Neuronal stem cell (in vitro differentiated cells): ENCODE measurements at regions not wholly inside any gene's neighbourhood (a gene's known extent, or its start where the extent isn't known, plus 50 kb on each side); places are given as distances from the start of the nearest gene placed in this dataset.

Source experiments
- DNase-seq: peaks from one replicate; pipeline ENCODE4 v3.0.0-alpha.2; 2013; ENCODE audit warnings: low spot score
- H2AFZ ChIP-seq: one replicate; pipeline ENCODE4 v1.6.1; 2013; ENCODE audit warnings: mild to moderate bottlenecking, low read length, inconsistent platforms
- H2AK5ac ChIP-seq: 2 replicates; pipeline ENCODE4 v1.6.1; 2013; ENCODE audit warnings: low read depth, mild to moderate bottlenecking, inconsistent platforms, low read length, moderate library complexity, mixed read lengths
- H2BK120ac ChIP-seq: 2 replicates; pipeline ENCODE4 v1.6.1; 2013; ENCODE audit warnings: low read depth, mild to moderate bottlenecking, inconsistent platforms, low read length, moderate library complexity, mixed read lengths
- H2BK12ac ChIP-seq: one replicate; pipeline ENCODE4 v1.6.1; 2013; ENCODE audit warnings: low read length, inconsistent platforms
- H2BK15ac ChIP-seq: 2 replicates; pipeline ENCODE4 v1.6.1; 2013; ENCODE audit warnings: mild to moderate bottlenecking, low read length, inconsistent platforms, mixed read lengths
- H2BK5ac ChIP-seq: one replicate; pipeline ENCODE4 v1.6.1; 2013; ENCODE audit warnings: inconsistent platforms, mild to moderate bottlenecking, low read length, moderate library complexity
- H3K14ac ChIP-seq: one replicate; pipeline ENCODE4 v1.6.1; 2013; ENCODE audit warnings: low read length, inconsistent platforms
- H3K18ac ChIP-seq: 2 replicates; pipeline ENCODE4 v1.6.1; 2013; ENCODE audit warnings: low read length, inconsistent platforms
- H3K23ac ChIP-seq: 2 replicates; pipeline ENCODE4 v1.6.1; 2013; ENCODE audit warnings: low read depth, mild to moderate bottlenecking, mixed read lengths, low read length, inconsistent platforms; ENCODE audit not compliant: poor library complexity
- H3K27ac ChIP-seq: replicated peaks from 3 replicates; pipeline ENCODE4 v1.5.1; 2013; ENCODE audit warnings: low read length, inconsistent platforms
- H3K27me3 ChIP-seq, 3 experiments: 2 replicates each; pipeline ENCODE4 v1.6.1; 2013; ENCODE audit warnings: low read length in 3 of 3, mild to moderate bottlenecking in 2 of 3, inconsistent platforms in 1 of 3, low read depth in 1 of 3, mixed read lengths in 1 of 3, moderate library complexity in 1 of 3; ENCODE audit not compliant: control insufficient read depth in 3 of 3, insufficient read depth in 3 of 3
- H3K36me3 ChIP-seq, 2 donors: replicated peaks in 1 of 2; 2 replicates each; pipeline ENCODE4 v1.6.1; 2013; ENCODE audit warnings: low read length in 2 of 2; ENCODE audit not compliant: control insufficient read depth in 2 of 2, insufficient read depth in 2 of 2
- H3K4ac ChIP-seq: 2 replicates; pipeline ENCODE4 v1.6.1; 2013; ENCODE audit warnings: inconsistent platforms, mild to moderate bottlenecking, low read length, moderate library complexity
- H3K4me1 ChIP-seq, 2 donors: 1 replicate in 1 of 2; 2 replicates in 1 of 2; pipeline ENCODE4 v1.6.1; 2013; ENCODE audit warnings: low read length in 2 of 2, low read depth in 1 of 2; ENCODE audit not compliant: control insufficient read depth in 2 of 2, insufficient read depth in 1 of 2
- H3K4me2 ChIP-seq: one replicate; pipeline ENCODE4 v1.6.1; 2013; ENCODE audit warnings: mild to moderate bottlenecking, low read length, inconsistent platforms; ENCODE audit not compliant: insufficient read depth, poor library complexity, severe bottlenecking
- H3K4me3 ChIP-seq, 2 donors: 2 replicates each; pipeline ENCODE4 v1.5.1; 2013; ENCODE audit warnings: low read length in 2 of 2, mild to moderate bottlenecking in 2 of 2, inconsistent platforms in 1 of 2, moderate library complexity in 1 of 2
- H3K79me1 ChIP-seq: one replicate; pipeline ENCODE4 v1.6.1; 2013; ENCODE audit warnings: low read depth, mild to moderate bottlenecking, inconsistent platforms, low read length, moderate library complexity
- H3K9ac ChIP-seq: one replicate; pipeline ENCODE4 v1.6.1; 2013; ENCODE audit warnings: mild to moderate bottlenecking, low read depth, low read length, inconsistent platforms; ENCODE audit not compliant: poor library complexity
- H3K9me3 ChIP-seq, 2 donors: replicated peaks in 1 of 2; 2 replicates each; pipeline versions ENCODE3 to v1.6.1; 2013; ENCODE audit warnings: low read length in 2 of 2, mild to moderate bottlenecking in 2 of 2, inconsistent platforms in 1 of 2, low read depth in 1 of 2, mixed read lengths in 1 of 2, moderate library complexity in 1 of 2; ENCODE audit not compliant: control insufficient read depth in 2 of 2, insufficient read depth in 1 of 2
- H4K8ac ChIP-seq: one replicate; pipeline ENCODE4 v1.6.1; 2013; ENCODE audit warnings: low read depth, mild to moderate bottlenecking, inconsistent platforms, low read length, moderate library complexity
- H4K91ac ChIP-seq: one replicate; pipeline ENCODE4 v1.6.1; 2013; ENCODE audit warnings: low read length, low read depth, mild to moderate bottlenecking, inconsistent platforms; ENCODE audit not compliant: poor library complexity
- WGBS, 2 donors: extraction: QIAGEN DNeasy Blood & Tissue Kit; methylation state at CpG; one replicate each; pipeline ENCODE4 v1.1.7; 2013; ENCODE audit warnings: missing lambda C conversion rate in 2 of 2, mixed read lengths in 1 of 2; ENCODE audit not compliant: insufficient read length in 2 of 2, insufficient replicate concordance in 1 of 2; ENCODE audit errors: extremely low coverage in 2 of 2; 5-methylcytosine and 5-hydroxymethylcytosine counted together

DNA sequence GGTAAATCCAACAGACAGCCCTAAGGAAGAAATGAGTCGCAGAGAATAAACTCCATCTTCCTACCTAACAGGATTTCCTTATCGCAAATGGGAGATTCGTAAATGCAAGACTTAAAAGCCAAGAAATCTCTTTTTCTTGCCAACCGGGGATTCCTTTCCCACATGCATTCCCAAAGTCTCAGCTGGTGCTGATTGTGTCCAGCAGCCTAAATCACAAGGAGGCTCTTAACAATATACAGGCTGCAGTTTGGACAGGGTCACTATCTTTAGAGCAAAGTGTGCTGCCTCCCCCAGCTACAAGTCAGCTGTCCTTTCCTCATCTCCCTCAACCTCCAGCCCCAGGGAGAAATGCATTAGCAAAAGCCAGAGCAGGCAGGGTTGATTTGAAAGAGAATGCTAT lies 189.8 kb upstream of the PLXNA2 start:
- H3K4ac ChIP-seq, result no peak overlapping the region
- H2BK5ac ChIP-seq, result no peak overlapping the region
- no peak overlapping the region for H4K91ac ChIP-seq
- H2AFZ ChIP-seq, result no peak overlapping the region
- no peak overlapping the region for H3K23ac ChIP-seq
- H2BK15ac ChIP-seq, result no peak overlapping the region
- no peaks in the 10 kb centered on the region for H3K9me3 ChIP-seq
- H3K18ac ChIP-seq, result no peak overlapping the region
- peaks cover 0 to 10% of the 10 kb centered on the region in 2 donors for H3K4me1 ChIP-seq
- no peak overlapping the region for H3K4me3 ChIP-seq
- H4K8ac ChIP-seq, result no peak overlapping the region
- no peak overlapping the region for H2BK12ac ChIP-seq
- H3K4me2 ChIP-seq, result no peak overlapping the region
- H3K27ac ChIP-seq, result no peak overlapping the region
- no peak overlapping the region for H3K14ac ChIP-seq
- no peak overlapping the region for H3K9ac ChIP-seq
- no peak overlapping the region for H2AK5ac ChIP-seq
- H3K79me1 ChIP-seq, result no peaks in the 10 kb centered on the region
- no peak overlapping the region for H2BK120ac ChIP-seq
- H3K36me3 ChIP-seq, result no peaks in the 10 kb centered on the region
- DNase-seq, result no peak
- WGBS, 2 donors, result no CpG with 5 or more reads among the region's 4 CpGs
- no peaks in the 10 kb centered on the region for H3K27me3 ChIP-seq

- no peak overlapping the region for H2BK120ac ChIP-seq
- H3K14ac ChIP-seq, result no peak overlapping the region
- H3K4me3 ChIP-seq, result no peak overlapping the region
- no peaks in the 10 kb centered on the region for H3K27me3 ChIP-seq
- H4K8ac ChIP-seq, result no peak overlapping the region
- H2AK5ac ChIP-seq, result no peak overlapping the region
- H4K91ac ChIP-seq, result no peak overlapping the region
- no peak overlapping the region for H3K4me2 ChIP-seq
- no CpG with 5 or more reads among the region's 3 CpGs for WGBS, 2 donors
- H3K4me1 ChIP-seq, result peaks cover 0 to 7% of the 10 kb centered on the region in 2 donors
- no peaks in the 10 kb centered on the region for H3K36me3 ChIP-seq
- H3K9ac ChIP-seq, result no peak overlapping the region
- no peak overlapping the region for H2AFZ ChIP-seq
- no peak overlapping the region for H2BK12ac ChIP-seq
- no peaks in the 10 kb centered on the region for H3K9me3 ChIP-seq
- H2BK15ac ChIP-seq, result no peak overlapping the region
- DNase-seq, result no peak
- no peaks in the 10 kb centered on the region for H3K79me1 ChIP-seq
- H3K23ac ChIP-seq, result no peak overlapping the region
- no peak overlapping the region for H3K18ac ChIP-seq
- H2BK5ac ChIP-seq, result no peak overlapping the region
- H3K4ac ChIP-seq, result no peak overlapping the region
- H3K27ac ChIP-seq, result no peak overlapping the region
Measured at GRCh38 chr1:208437401-208437800, 193.2 kb upstream of the PLXNA2 start.

DNA sequence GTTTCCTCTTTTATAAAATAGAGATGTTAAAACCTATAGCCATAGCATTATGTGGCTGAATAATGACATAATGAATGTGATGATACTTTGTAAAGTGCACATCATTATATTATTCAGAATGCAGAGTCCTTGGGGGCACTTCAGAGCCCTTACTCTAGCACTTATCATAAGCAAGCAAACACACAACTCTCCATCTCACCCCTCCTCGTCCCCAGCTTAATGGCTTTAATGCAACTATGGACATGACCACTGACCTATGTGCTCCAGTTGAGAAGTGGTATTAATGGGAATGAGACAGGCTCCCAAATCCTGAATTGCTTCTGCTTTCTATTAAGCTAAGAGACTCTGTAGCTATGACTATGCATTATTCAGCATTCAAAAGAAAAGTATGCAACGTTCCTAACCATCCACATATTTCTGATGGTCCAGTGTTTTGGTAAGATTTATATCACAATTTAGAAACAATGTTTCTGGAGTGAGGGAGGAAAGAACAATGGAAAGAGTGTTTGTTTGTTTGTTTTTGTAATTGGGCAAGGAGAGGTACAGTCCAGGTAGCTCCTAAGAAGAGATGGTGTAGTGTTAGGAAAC lies 194.0 kb upstream of the PLXNA2 start:
- H3K4me1 ChIP-seq, result peaks cover 0 to 6% of the 10 kb centered on the region in 2 donors
- no peak overlapping the region for H3K23ac ChIP-seq
- no peak overlapping the region for H2BK12ac ChIP-seq
- no peak overlapping the region for H4K91ac ChIP-seq
- H3K9me3 ChIP-seq, result no peaks in the 10 kb centered on the region
- H4K8ac ChIP-seq, result no peak overlapping the region
- no peak overlapping the region for H2AFZ ChIP-seq
- H3K36me3 ChIP-seq, result no peaks in the 10 kb centered on the region
- no peak for DNase-seq
- H3K27ac ChIP-seq, result no peak overlapping the region
- H3K79me1 ChIP-seq, result no peaks in the 10 kb centered on the region
- H2AK5ac ChIP-seq, result no peak overlapping the region
- H2BK5ac ChIP-seq, result no peak overlapping the region
- H3K27me3 ChIP-seq, result no peaks in the 10 kb centered on the region
- WGBS, 2 donors, result no CpG with 5 or more reads among the region's 2 CpGs
- no peak overlapping the region for H3K14ac ChIP-seq
- H3K4me2 ChIP-seq, result no peak overlapping the region
- peak overlapping the region; percentile 45 for H3K9ac ChIP-seq
- H2BK15ac ChIP-seq, result no peak overlapping the region
- H2BK120ac ChIP-seq, result no peak overlapping the region
- H3K18ac ChIP-seq, result no peak overlapping the region
- no peak overlapping the region for H3K4ac ChIP-seq
- H3K4me3 ChIP-seq, result no peak overlapping the region

DNA sequence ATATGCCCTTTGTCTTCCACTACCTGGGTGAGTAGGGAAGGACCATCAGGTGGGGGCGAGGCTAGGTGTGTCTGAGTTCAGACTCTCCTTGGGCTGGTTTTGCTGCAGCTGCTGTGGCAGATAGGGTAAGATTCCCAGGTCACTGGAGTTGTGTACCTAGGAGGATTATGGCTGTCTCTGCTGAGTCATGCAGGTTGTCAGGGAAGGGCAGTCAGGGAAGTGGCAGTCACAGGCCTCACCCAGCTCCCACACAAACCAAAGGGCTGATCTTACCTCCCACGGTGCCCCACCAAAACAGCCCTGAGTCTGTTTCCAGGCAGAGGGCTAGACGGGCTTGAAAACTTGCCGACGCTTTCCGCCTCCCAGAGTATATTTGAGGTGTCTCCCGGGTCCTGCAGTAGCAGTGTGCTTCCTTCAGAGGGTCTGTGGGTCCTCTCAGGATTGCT lies 201.6 kb upstream of the PLXNA2 start:
- H2AK5ac ChIP-seq, result no peak overlapping the region
- no peaks in the 10 kb centered on the region for H3K79me1 ChIP-seq
- no peak overlapping the region for H3K27ac ChIP-seq
- H4K8ac ChIP-seq, result no peak overlapping the region
- no peak overlapping the region for H2AFZ ChIP-seq
- H3K9ac ChIP-seq, result no peak overlapping the region
- H3K18ac ChIP-seq, result peak overlapping the region; percentile 7
- H3K4me3 ChIP-seq, result no peak overlapping the region
- H2BK120ac ChIP-seq, result no peak overlapping the region
- peaks cover 0 to 3% of the 10 kb centered on the region in 2 donors for H3K36me3 ChIP-seq
- no peak overlapping the region for H3K4me2 ChIP-seq
- no peak overlapping the region for H3K4ac ChIP-seq
- no peak overlapping the region for H3K23ac ChIP-seq
- no peak overlapping the region for H2BK12ac ChIP-seq
- H2BK15ac ChIP-seq, result no peak overlapping the region
- no peaks in the 10 kb centered on the region for H3K27me3 ChIP-seq
- no peaks in the 10 kb centered on the region for H3K9me3 ChIP-seq
- no peak overlapping the region for H4K91ac ChIP-seq
- H3K14ac ChIP-seq, result no peak overlapping the region
- no peak for DNase-seq
- peaks cover 0 to 4% of the 10 kb centered on the region in 2 donors for H3K4me1 ChIP-seq
- H2BK5ac ChIP-seq, result no peak overlapping the region
- no CpG with 5 or more reads among the region's 7 CpGs for WGBS, 2 donors
